Astrocyte of the spinal cord (primary cell): ENCODE measurements at regions not wholly inside any gene's neighbourhood (a gene's known extent, or its start where the extent isn't known, plus 50 kb on each side); places are given as distances from the start of the nearest gene placed in this dataset.

Experiments used
- DNase-seq: peaks from one replicate; pipeline ENCODE4 v3.0.0; 2011; ENCODE audit warnings: low read depth, low spot score
- H3K4me3 ChIP-seq: 2 replicates; pipeline ENCODE4 v1.5.1; 2011; ENCODE audit warnings: low read depth, mild to moderate bottlenecking, low read length, moderate library complexity
- CTCF ChIP-seq: IDR thresholded peaks from 2 replicates; pipeline ENCODE4 v1.5.1; 2012; ENCODE audit warnings: low read depth, mild to moderate bottlenecking, low read length, inconsistent platforms
- in situ Hi-C: cut with HindIII; loops from 2 replicates; pipeline ENCODE4 v1.10.0; 2017; ENCODE audit warnings: low sequenced_read_pairs

GRCh38 chr6:155787168-155787567, 331.5 kb upstream of the NOX3 start:
- H3K4me3 ChIP-seq: no peak overlapping the region
- DNase-seq: no peak
- in situ Hi-C loops: no loop called here
- no peak for TF ChIP-seq CTCF

GRCh38 chr6:155786528-155786927, 330.9 kb upstream of the NOX3 start:
- no peak for TF ChIP-seq CTCF
- no peak overlapping the region for H3K4me3 ChIP-seq
- no peak for DNase-seq
- in situ Hi-C loops: no loop called here

GRCh38 chr6:155782739-155783459, 327.3 kb upstream of the NOX3 start:
- no peak overlapping the region for H3K4me3 ChIP-seq
- in situ Hi-C loops: no loop called here
- no peak for TF ChIP-seq CTCF
- no peak for DNase-seq

GRCh38 chr6:155782320-155782731, 326.7 kb upstream of the NOX3 start:
- no peak for TF ChIP-seq CTCF
- in situ Hi-C loops: no loop called here
- no peak overlapping the region for H3K4me3 ChIP-seq
- DNase-seq: peak; percentile 96

- no peak overlapping the region for H3K4me3 ChIP-seq
- DNase-seq: no peak
- no peak for TF ChIP-seq CTCF
- in situ Hi-C loops: no loop called here
Measured at GRCh38 chr6:155779456-155779855, 323.8 kb upstream of the NOX3 start.

GRCh38 chr6:155778336-155778735, 322.7 kb upstream of the NOX3 start:
- in situ Hi-C loops: no loop called here
- no peak for DNase-seq
- no peak overlapping the region for H3K4me3 ChIP-seq
- no peak for TF ChIP-seq CTCF
